Spleen (tissue), 11 donors: ENCODE measurements at regions not wholly inside any gene's neighbourhood (a gene's known extent, or its start where the extent isn't known, plus 50 kb on each side); places are given as distances from the start of the nearest gene placed in this dataset.

ENCODE experiments used
- DNase-seq: peaks from one replicate; pipeline ENCODE4 v3.0.0-alpha.2; 2020
- H3K27ac ChIP-seq, 8 donors: fragments of 200-600 bp; sonication (generic) in 7 of 8; 1 replicate in 4 of 8; 2 replicates in 4 of 8; pipeline versions ENCODE4 v1.5.0 to v1.8.0; 2016 to 2021; ENCODE audit warnings: inconsistent platforms in 4 of 8, mild to moderate bottlenecking in 4 of 8, moderate library complexity in 1 of 8
- H3K27me3 ChIP-seq, 7 donors: fragments of 200-600 bp; sonication (generic) in 6 of 7; replicated peaks in 1 of 7; 1 replicate in 4 of 7; 2 replicates in 3 of 7; pipeline versions ENCODE4 v1.5.0 to v1.8.0; 2016 to 2021; ENCODE audit warnings: inconsistent platforms in 3 of 7, mild to moderate bottlenecking in 1 of 7
- H3K36me3 ChIP-seq, 6 donors: fragments of 200-600 bp; sonication (generic) in 5 of 6; 1 replicate in 4 of 6; 2 replicates in 2 of 6; pipeline versions ENCODE4 v1.5.0 to v1.8.0; 2016 to 2021; ENCODE audit warnings: inconsistent platforms in 2 of 6
- H3K4me1 ChIP-seq, 6 donors: fragments of 200-600 bp; sonication (generic) in 5 of 6; 1 replicate in 3 of 6; 2 replicates in 3 of 6; pipeline versions ENCODE4 v1.5.0 to v1.8.0; 2016 to 2021; ENCODE audit warnings: inconsistent platforms in 3 of 6
- H3K4me3 ChIP-seq, 8 donors: fragments of 200-600 bp; sonication (generic) in 7 of 8; 1 replicate in 4 of 8; 2 replicates in 4 of 8; pipeline versions ENCODE4 v1.5.0 to v1.8.0; 2016 to 2021; ENCODE audit warnings: inconsistent platforms in 4 of 8, mild to moderate bottlenecking in 4 of 8, moderate library complexity in 2 of 8
- H3K9me3 ChIP-seq, 8 donors: fragments of 200-600 bp; sonication (generic) in 7 of 8; 1 replicate in 4 of 8; 2 replicates in 4 of 8; pipeline versions ENCODE4 v1.5.0 to v1.8.0; 2016 to 2021; ENCODE audit warnings: inconsistent platforms in 4 of 8
- CTCF ChIP-seq, 11 experiments: fragments of 200-600 bp in 7 of 11; fragments of 450-650 bp in 4 of 11; sonication (generic) in 4 of 11; IDR thresholded peaks in 8 of 11; conservative IDR thresholded peaks in 3 of 11; 1 replicate in 7 of 11; 2 replicates in 4 of 11; pipeline versions ENCODE4 v1.4.0 to v1.8.0; 2016 to 2021; ENCODE audit warnings: antibody characterized with exemption in 11 of 11, inconsistent platforms in 4 of 11, mild to moderate bottlenecking in 1 of 11
- POLR2A ChIP-seq, 3 donors: fragments of 450-650 bp; IDR thresholded peaks; one replicate each; pipeline ENCODE4 v1.5.1; 2017; ENCODE audit warnings: antibody characterized with exemption in 3 of 3, mild to moderate bottlenecking in 1 of 3
- POLR2AphosphoS5 ChIP-seq, 3 donors: sonication (generic); formaldehyde crosslinking; IDR thresholded peaks; one replicate each; pipeline ENCODE4 v1.5.1; 2017; ENCODE audit warnings: antibody characterized with exemption in 3 of 3
- WGBS, 5 donors: extraction: QIAGEN DNeasy Blood & Tissue Kit in 3 of 5; methylation state at CpG; one replicate each; pipeline versions ENCODE4 v1.1.5 to v1.1.7; 2013 to 2018; 5-methylcytosine and 5-hydroxymethylcytosine counted together
- intact Hi-C: fragments of 100-400 bp; cut with DNase I; formaldehyde crosslinking; loops from one replicate; pipeline ENCODE4 v1.15.0; 2023; ENCODE audit warnings: low total_unique reads
- donor health status: healthy with polysubstance abuse.
- donor health status: DM: no; HTN: no; CAD: no; lungs with moderate emphysema.
- donor health status: DM: no; HTN: no; CAD: no.
- donor health status: Bipolar disorder and iron deficiency.
- donor health status: healthy.
- donor health status: DM: no; HTN: no; CAD: no.
- donor health status: DM: yes; HTN: yes; CAD: no.

GRCh38 chr2:144859716-144860115, 339.8 kb upstream of the ZEB2 start:
- Histone ChIP-seq H3K27ac (no peak overlapping the region), H3K27me3 (no peaks in the 10 kb centered on the region), H3K4me3 (no peak overlapping the region), H3K36me3 (no peaks in the 10 kb centered on the region), H3K4me1 (no peaks in the 10 kb centered on the region), H3K9me3 (peaks cover 0 to 5% (median 2%) of the 10 kb centered on the region in 8 donors)
- WGBS, 5 donors = 79 to 91% (median 87%) methylated on average over 4 of the region's 4 CpGs
- TF ChIP-seq CTCF (IDR thresholded peaks at IDR 0.05 in 8 of 11, conservative IDR thresholded peaks at IDR 0.05 in 3 of 11) (no peak), POLR2A (IDR thresholded peaks at IDR 0.05) (no peak), POLR2AphosphoS5 (IDR thresholded peaks at IDR 0.05) (no peak)
- intact Hi-C loops = no loop called here
- DNase-seq = no peak

- Histone ChIP-seq H3K27ac (no peak overlapping the region), H3K4me1 (no peaks in the 10 kb centered on the region), H3K4me3 (no peak overlapping the region), H3K27me3 (no peaks in the 10 kb centered on the region), H3K9me3 (peaks cover 0 to 10% (median 3%) of the 10 kb centered on the region in 8 donors), H3K36me3 (no peaks in the 10 kb centered on the region)
- no peak for DNase-seq
- TF ChIP-seq POLR2A (IDR thresholded peaks at IDR 0.05) = no peak
- 84 to 95% (median 91%) methylated on average over 4 of the region's 4 CpGs for WGBS, 5 donors
- intact Hi-C loops = no loop called here
These were observed 338.3 kb upstream of the ZEB2 start for GRCh38 chr2:144858211-144858610.

GRCh38 chr2:144854596-144854995, 334.7 kb upstream of the ZEB2 start:
- no peak overlapping the region for H3K27ac ChIP-seq
- intact Hi-C loops = no loop called here
- no peak overlapping the region for H3K4me3 ChIP-seq
- no peaks in the 10 kb centered on the region for H3K27me3 ChIP-seq
- H3K9me3 ChIP-seq = peaks cover 0 to 10% (median 3%) of the 10 kb centered on the region in 8 donors
- H3K36me3 ChIP-seq = no peaks in the 10 kb centered on the region
- DNase-seq = no peak
- TF ChIP-seq CTCF (IDR thresholded peaks at IDR 0.05 in 8 of 11, conservative IDR thresholded peaks at IDR 0.05 in 3 of 11) = no peak
- TF ChIP-seq POLR2AphosphoS5 (IDR thresholded peaks at IDR 0.05) = no peak
- TF ChIP-seq POLR2A (IDR thresholded peaks at IDR 0.05) = no peak
- WGBS, 5 donors = 91 to 96% (median 94%) methylated on average over 4 of the region's 4 CpGs
- H3K4me1 ChIP-seq = no peaks in the 10 kb centered on the region

- TF ChIP-seq CTCF (IDR thresholded peaks at IDR 0.05 in 8 of 11, conservative IDR thresholded peaks at IDR 0.05 in 3 of 11) (no peak), POLR2A (IDR thresholded peaks at IDR 0.05) (no peak), POLR2AphosphoS5 (IDR thresholded peaks at IDR 0.05) (no peak)
- Histone ChIP-seq H3K4me1 (no peaks in the 10 kb centered on the region), H3K4me3 (no peak overlapping the region), H3K9me3 (peaks cover 0 to 5% (median under 1%) of the 10 kb centered on the region in 8 donors), H3K27ac (no peak overlapping the region), H3K36me3 (no peaks in the 10 kb centered on the region), H3K27me3 (no peaks in the 10 kb centered on the region)
- intact Hi-C loops = no loop called here
- 78 to 96% (median 93%) methylated on average over 3 of the region's 3 CpGs for WGBS, 5 donors
- no peak for DNase-seq
These were observed 329.7 kb upstream of the ZEB2 start for GRCh38 chr2:144849612-144850011.

GRCh38 chr2:144848423-144848822, 328.5 kb upstream of the ZEB2 start:
- TF ChIP-seq POLR2A (IDR thresholded peaks at IDR 0.05) (no peak), CTCF (IDR thresholded peaks at IDR 0.05 in 8 of 11, conservative IDR thresholded peaks at IDR 0.05 in 3 of 11) (no peak), POLR2AphosphoS5 (IDR thresholded peaks at IDR 0.05) (no peak)
- no peak for DNase-seq
- H3K36me3 ChIP-seq = no peaks in the 10 kb centered on the region
- H3K4me3 ChIP-seq = no peak overlapping the region
- H3K27me3 ChIP-seq = no peaks in the 10 kb centered on the region
- no peaks in the 10 kb centered on the region for H3K4me1 ChIP-seq
- H3K9me3 ChIP-seq = no peaks in the 10 kb centered on the region
- H3K27ac ChIP-seq = no peak overlapping the region
- 80 to 96% (median 88%) methylated on average over 2 of the region's 2 CpGs for WGBS, 5 donors
- intact Hi-C loops = no loop called here
